ENCODE measurements at regions not wholly inside any gene's neighbourhood (a gene's known extent, or its start where the extent isn't known, plus 50 kb on each side); places are given as distances from the start of the nearest gene placed in this dataset.

DNA sequence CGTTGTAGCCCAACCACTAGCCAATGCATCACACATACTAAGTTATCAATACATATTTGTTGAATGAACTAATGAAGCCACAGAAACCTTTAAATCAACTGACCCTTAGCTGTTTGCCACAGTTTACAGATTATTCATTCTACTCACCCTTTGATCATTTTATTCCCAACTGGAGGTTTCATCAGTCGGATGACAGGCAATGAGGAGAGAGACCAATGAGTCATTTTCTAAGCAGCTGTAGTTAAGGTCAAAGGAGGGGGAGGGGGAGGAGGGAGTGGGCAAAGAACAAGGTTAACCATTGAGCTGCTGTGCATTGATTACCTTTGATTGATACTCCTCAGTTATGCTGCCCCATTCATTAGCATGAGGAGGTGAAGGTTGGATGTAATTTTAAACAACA is 469.5 kb downstream of the VRK1 start:
- TF ChIP-seq, protein P1, sequence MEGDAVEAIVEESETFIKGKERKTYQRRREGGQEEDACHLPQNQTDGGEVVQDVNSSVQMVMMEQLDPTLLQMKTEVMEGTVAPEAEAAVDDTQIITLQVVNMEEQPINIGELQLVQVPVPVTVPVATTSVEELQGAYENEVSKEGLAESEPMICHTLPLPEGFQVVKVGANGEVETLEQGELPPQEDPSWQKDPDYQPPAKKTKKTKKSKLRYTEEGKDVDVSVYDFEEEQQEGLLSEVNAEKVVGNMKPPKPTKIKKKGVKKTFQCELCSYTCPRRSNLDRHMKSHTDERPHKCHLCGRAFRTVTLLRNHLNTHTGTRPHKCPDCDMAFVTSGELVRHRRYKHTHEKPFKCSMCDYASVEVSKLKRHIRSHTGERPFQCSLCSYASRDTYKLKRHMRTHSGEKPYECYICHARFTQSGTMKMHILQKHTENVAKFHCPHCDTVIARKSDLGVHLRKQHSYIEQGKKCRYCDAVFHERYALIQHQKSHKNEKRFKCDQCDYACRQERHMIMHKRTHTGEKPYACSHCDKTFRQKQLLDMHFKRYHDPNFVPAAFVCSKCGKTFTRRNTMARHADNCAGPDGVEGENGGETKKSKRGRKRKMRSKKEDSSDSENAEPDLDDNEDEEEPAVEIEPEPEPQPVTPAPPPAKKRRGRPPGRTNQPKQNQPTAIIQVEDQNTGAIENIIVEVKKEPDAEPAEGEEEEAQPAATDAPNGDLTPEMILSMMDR (IDR thresholded peaks at IDR 0.05) = no peak
- TF ChIP-seq POLR2A (IDR thresholded peaks at IDR 0.05) = no peak
